ENCODE measurements at regions not wholly inside any gene's neighbourhood (a gene's known extent, or its start where the extent isn't known, plus 50 kb on each side); places are given as distances from the start of the nearest gene placed in this dataset.

DNA sequence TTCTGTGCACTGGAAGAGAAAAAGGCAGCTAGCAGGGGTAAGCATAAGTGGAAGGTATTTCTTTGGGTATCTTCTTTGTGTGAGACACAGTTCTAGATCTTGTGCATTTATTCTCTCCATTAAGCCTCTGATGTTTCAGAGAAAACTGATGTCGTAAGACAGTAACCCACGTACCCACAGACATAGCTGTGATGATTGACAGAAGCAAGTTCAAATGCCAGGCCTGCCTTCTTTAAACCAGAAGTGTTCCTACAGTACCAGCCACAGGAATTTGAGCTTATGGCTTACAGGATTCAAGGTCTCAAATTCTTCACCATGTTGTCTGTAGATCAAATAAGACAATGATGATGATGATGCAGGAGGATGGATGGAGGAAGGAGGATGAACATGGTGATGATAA, 161.4 kb upstream of the KCNJ16 start (continued):
- no peak for TF ChIP-seq HEY1 (CRISPR knock-in tag; IDR thresholded peaks at IDR 0.05; ENCODE audit: borderline replicate concordance)
- no peak for TF ChIP-seq CHD7 (IDR thresholded peaks at IDR 0.05; ENCODE audit: low read depth, low read length)
- TF ChIP-seq, protein P1, sequence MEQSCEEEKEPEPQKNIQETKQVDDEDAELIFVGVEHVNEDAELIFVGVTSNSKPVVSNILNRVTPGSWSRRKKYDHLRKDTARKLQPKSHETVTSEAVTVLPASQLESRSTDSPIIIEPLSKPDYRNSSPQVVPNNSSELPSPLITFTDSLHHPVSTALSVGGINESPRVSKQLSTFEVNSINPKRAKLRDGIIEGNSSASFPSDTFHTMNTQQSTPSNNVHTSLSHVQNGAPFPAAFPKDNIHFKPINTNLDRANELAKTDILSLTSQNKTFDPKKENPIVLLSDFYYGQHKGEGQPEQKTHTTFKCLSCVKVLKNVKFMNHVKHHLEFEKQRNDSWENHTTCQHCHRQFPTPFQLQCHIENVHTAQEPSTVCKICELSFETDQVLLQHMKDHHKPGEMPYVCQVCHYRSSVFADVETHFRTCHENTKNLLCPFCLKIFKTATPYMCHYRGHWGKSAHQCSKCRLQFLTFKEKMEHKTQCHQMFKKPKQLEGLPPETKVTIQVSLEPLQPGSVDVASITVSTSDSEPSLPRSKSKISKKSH (CRISPR knock-in tag; IDR thresholded peaks at IDR 0.05), result no peak
- TF ChIP-seq MCM3 (IDR thresholded peaks at IDR 0.05), result no peak
- TF ChIP-seq PML (IDR thresholded peaks at IDR 0.05; ENCODE audit: low read length), result no peak

Data from K562 (cell line).